Activated CD4-positive, alpha-beta T cell treated with anti-CD3 and anti-CD28 coated beads, Interleukin-2, amount 10 ng/mL, durations not matched to agents 24 days and 14 days (primary cell): ENCODE measurements at regions not wholly inside any gene's neighbourhood (a gene's known extent, or its start where the extent isn't known, plus 50 kb on each side); places are given as distances from the start of the nearest gene placed in this dataset.

Source experiments
- DNase-seq: peaks from one replicate; pipeline ENCODE4 v3.0.0; 2022
- H3K27ac Mint-ChIP-seq: one replicate; pipeline ENCODE4 v1.8.0; 2022; ENCODE audit warnings: mild to moderate bottlenecking, mixed read lengths
- H3K27me3 Mint-ChIP-seq: one replicate; pipeline ENCODE4 v1.8.0; 2022; ENCODE audit warnings: mixed read lengths
- H3K36me3 Mint-ChIP-seq: one replicate; pipeline ENCODE4 v1.8.0; 2022; ENCODE audit warnings: low read depth, mild to moderate bottlenecking, mixed read lengths
- H3K4me1 Mint-ChIP-seq: one replicate; pipeline ENCODE4 v1.8.0; 2021; ENCODE audit warnings: mixed read lengths
- H3K4me3 Mint-ChIP-seq: one replicate; pipeline ENCODE4 v1.8.0; 2022; ENCODE audit warnings: mild to moderate bottlenecking, moderate library complexity, mixed read lengths
- H3K9me3 Mint-ChIP-seq: one replicate; pipeline ENCODE4 v1.8.0; 2021; ENCODE audit warnings: mixed read lengths
- intact Hi-C: fragments of 100-400 bp; cut with micrococcal nuclease; formaldehyde crosslinking; loops from one replicate; pipeline ENCODE4 v1.15.1; 2023

- peak; percentile 58 for DNase-seq
- peaks cover 29% of the 10 kb centered on the region for H3K4me1 Mint-ChIP-seq
- H3K9me3 Mint-ChIP-seq, result no peaks in the 10 kb centered on the region
- no peak overlapping the region for H3K27ac Mint-ChIP-seq
- H3K36me3 Mint-ChIP-seq, result no peaks in the 10 kb centered on the region
- intact Hi-C loops, result no loop called here
- peaks cover 8% of the 10 kb centered on the region for H3K27me3 Mint-ChIP-seq
- H3K4me3 Mint-ChIP-seq, result no peak overlapping the region
Observed at GRCh38 chr3:101940521-101941317, 91.4 kb downstream of the NFKBIZ start.

- Mint-ChIP-seq H3K27ac (no peak overlapping the region), H3K36me3 (no peaks in the 10 kb centered on the region), H3K9me3 (no peaks in the 10 kb centered on the region), H3K27me3 (peaks cover 10% of the 10 kb centered on the region), H3K4me3 (no peak overlapping the region), H3K4me1 (peaks cover 29% of the 10 kb centered on the region)
- intact Hi-C loops, result no loop called here
- no peak for DNase-seq
Observed at GRCh38 chr3:101941318-101942040, 92.2 kb downstream of the NFKBIZ start.

GRCh38 chr3:101942356-101942755, 93.0 kb downstream of the NFKBIZ start:
- H3K36me3 Mint-ChIP-seq, result no peaks in the 10 kb centered on the region
- peak overlapping the region; percentile 15 for H3K4me3 Mint-ChIP-seq
- DNase-seq, result peak; percentile 57
- intact Hi-C loops, result no loop called here
- no peak overlapping the region for H3K27ac Mint-ChIP-seq
- H3K4me1 Mint-ChIP-seq, result peaks cover 22% of the 10 kb centered on the region
- peaks cover 10% of the 10 kb centered on the region for H3K27me3 Mint-ChIP-seq
- no peaks in the 10 kb centered on the region for H3K9me3 Mint-ChIP-seq

GRCh38 chr3:101943029-101943428, 93.7 kb downstream of the NFKBIZ start:
- DNase-seq, result no peak
- Mint-ChIP-seq H3K4me3 (peak overlapping the region; percentile 25), H3K27ac (peak overlapping the region; percentile 9), H3K27me3 (peaks cover 10% of the 10 kb centered on the region), H3K4me1 (peaks cover 22% of the 10 kb centered on the region), H3K36me3 (no peaks in the 10 kb centered on the region), H3K9me3 (peaks cover 2% of the 10 kb centered on the region)
- intact Hi-C loops, result no loop called here

- no peak for DNase-seq
- Mint-ChIP-seq H3K4me3 (no peak overlapping the region), H3K9me3 (peaks cover 10% of the 10 kb centered on the region), H3K4me1 (peaks cover 23% of the 10 kb centered on the region), H3K27me3 (peaks cover 13% of the 10 kb centered on the region), H3K27ac (no peak overlapping the region), H3K36me3 (peaks cover 4% of the 10 kb centered on the region)
- intact Hi-C loops, result no loop called here
Observed at GRCh38 chr3:101944308-101944707, 95.0 kb downstream of the NFKBIZ start.

GRCh38 chr3:101945980-101946379, 96.7 kb downstream of the NFKBIZ start:
- H3K4me3 Mint-ChIP-seq, result no peak overlapping the region
- intact Hi-C loops, result loop anchor here (1.0 kb wide), 1 partner anchor 9 kb away; no protein-coding TSS in a partner anchor
- DNase-seq, result no peak
- H3K27ac Mint-ChIP-seq, result peak overlapping the region; percentile 2
- H3K36me3 Mint-ChIP-seq, result peaks cover 5% of the 10 kb centered on the region
- H3K9me3 Mint-ChIP-seq, result peaks cover 18% of the 10 kb centered on the region
- H3K27me3 Mint-ChIP-seq, result peaks cover 19% of the 10 kb centered on the region
- peaks cover 30% of the 10 kb centered on the region for H3K4me1 Mint-ChIP-seq

- Mint-ChIP-seq H3K4me1 (peaks cover 30% of the 10 kb centered on the region), H3K4me3 (no peak overlapping the region), H3K9me3 (peaks cover 18% of the 10 kb centered on the region), H3K27ac (no peak overlapping the region), H3K36me3 (peaks cover 5% of the 10 kb centered on the region), H3K27me3 (peaks cover 21% of the 10 kb centered on the region)
- intact Hi-C loops, result loop anchor here (1.0 kb wide), 1 partner anchor 10 kb away; no protein-coding TSS in a partner anchor
- DNase-seq, result no peak
Observed at GRCh38 chr3:101946906-101947305, 97.6 kb downstream of the NFKBIZ start.

- Mint-ChIP-seq H3K4me1 (peaks cover 14% of the 10 kb centered on the region), H3K4me3 (no peak overlapping the region), H3K36me3 (peaks cover 5% of the 10 kb centered on the region), H3K27ac (peak overlapping the region; percentile 20), H3K9me3 (peaks cover 18% of the 10 kb centered on the region), H3K27me3 (peaks cover 17% of the 10 kb centered on the region)
- DNase-seq, result no peak
- intact Hi-C loops, result no loop called here
Observed at GRCh38 chr3:101950510-101950909, 101.2 kb downstream of the NFKBIZ start.

GRCh38 chr3:101950985-101951733, 101.8 kb downstream of the NFKBIZ start:
- no peak overlapping the region for H3K27ac Mint-ChIP-seq
- intact Hi-C loops, result no loop called here
- peaks cover 21% of the 10 kb centered on the region for H3K9me3 Mint-ChIP-seq
- peaks cover 9% of the 10 kb centered on the region for H3K4me1 Mint-ChIP-seq
- H3K36me3 Mint-ChIP-seq, result peaks cover 5% of the 10 kb centered on the region
- H3K27me3 Mint-ChIP-seq, result peaks cover 19% of the 10 kb centered on the region
- no peak for DNase-seq
- no peak overlapping the region for H3K4me3 Mint-ChIP-seq

- Mint-ChIP-seq H3K4me1 (peaks cover 6% of the 10 kb centered on the region), H3K27ac (no peak overlapping the region)
Observed at GRCh38 chr3:101954361-101954760, 105.0 kb downstream of the NFKBIZ start.

GRCh38 chr3:101954936-101955335, 105.6 kb downstream of the NFKBIZ start:
- Mint-ChIP-seq H3K36me3 (no peaks in the 10 kb centered on the region), H3K27ac (no peak overlapping the region), H3K4me3 (no peak overlapping the region), H3K4me1 (peaks cover 5% of the 10 kb centered on the region), H3K27me3 (peaks cover 24% of the 10 kb centered on the region), H3K9me3 (peaks cover 13% of the 10 kb centered on the region)
- intact Hi-C loops, result no loop called here
- no peak for DNase-seq

More at GRCh38 chr3:101954361-101954760, 105.0 kb downstream of the NFKBIZ start:
- intact Hi-C loops, result no loop called here
- no peak for DNase-seq
- peaks cover under 1% of the 10 kb centered on the region for H3K36me3 Mint-ChIP-seq
- H3K9me3 Mint-ChIP-seq, result peaks cover 15% of the 10 kb centered on the region
- H3K4me3 Mint-ChIP-seq, result no peak overlapping the region
- H3K27me3 Mint-ChIP-seq, result peaks cover 24% of the 10 kb centered on the region

GRCh38 chr3:101962055-101962454, 112.7 kb downstream of the NFKBIZ start:
- intact Hi-C loops, result no loop called here
- peaks cover 2% of the 10 kb centered on the region for H3K36me3 Mint-ChIP-seq
- no peak overlapping the region for H3K4me3 Mint-ChIP-seq
- peaks cover under 1% of the 10 kb centered on the region for H3K9me3 Mint-ChIP-seq
- peaks cover 11% of the 10 kb centered on the region for H3K27me3 Mint-ChIP-seq
- no peak overlapping the region for H3K27ac Mint-ChIP-seq
- DNase-seq, result no peak
- H3K4me1 Mint-ChIP-seq, result peaks cover 15% of the 10 kb centered on the region

- H3K27ac Mint-ChIP-seq, result no peak overlapping the region
- peaks cover 15% of the 10 kb centered on the region for H3K4me1 Mint-ChIP-seq
- intact Hi-C loops, result no loop called here
Observed at GRCh38 chr3:101963902-101964362, 114.6 kb downstream of the NFKBIZ start.

More at GRCh38 chr3:101963902-101964362, 114.6 kb downstream of the NFKBIZ start:
- Mint-ChIP-seq H3K9me3 (peaks cover 14% of the 10 kb centered on the region), H3K27me3 (peaks cover 11% of the 10 kb centered on the region), H3K4me3 (no peak overlapping the region), H3K36me3 (peaks cover 2% of the 10 kb centered on the region)
- peak; percentile 57 for DNase-seq
